Natural killer cell (primary cell): ENCODE measurements at regions not wholly inside any gene's neighbourhood (a gene's known extent, or its start where the extent isn't known, plus 50 kb on each side); places are given as distances from the start of the nearest gene placed in this dataset.

ENCODE experiments used
- ATAC-seq, 3 donors: fragments of 150-1000 bp in 2 of 3; fragments of 200-7000 bp in 1 of 3; cut with Tn5 transposase; 1 replicate in 1 of 3; 2 replicates in 2 of 3; pipeline ENCODE4 v1.10.0; 2021; ENCODE audit warnings: mild to moderate bottlenecking in 2 of 3, moderate library complexity in 2 of 3
- DNase-seq, 2 donors: peaks; one replicate each; pipeline versions ENCODE4 v3.0.0 to v3.0.0-alpha.2; 2013 to 2021; ENCODE audit warnings: mixed read lengths in 1 of 2
- H3K27ac ChIP-seq: one replicate; pipeline ENCODE4 v1.5.1; 2013; ENCODE audit warnings: mild to moderate bottlenecking, low read length
- H3K27me3 ChIP-seq: one replicate; pipeline ENCODE4 v1.6.1; 2013; ENCODE audit warnings: low read length; ENCODE audit not compliant: control insufficient read depth, insufficient read depth
- H3K36me3 ChIP-seq: one replicate; pipeline ENCODE4 v1.6.1; 2013; ENCODE audit warnings: low read length; ENCODE audit not compliant: control insufficient read depth, insufficient read depth
- H3K4me1 ChIP-seq: one replicate; pipeline ENCODE4 v1.6.1; 2013; ENCODE audit warnings: low read length; ENCODE audit not compliant: control insufficient read depth, insufficient read depth
- H3K4me3 ChIP-seq: one replicate; pipeline ENCODE4 v1.5.1; 2013; ENCODE audit warnings: low read length
- H3K9me3 ChIP-seq: one replicate; pipeline ENCODE4 v1.6.1; 2013; ENCODE audit warnings: low read length; ENCODE audit not compliant: control insufficient read depth, insufficient read depth
- H3K27ac Mint-ChIP-seq, 2 donors: one replicate each; pipeline ENCODE4 v1.8.0; 2022; ENCODE audit warnings: mild to moderate bottlenecking in 2 of 2, mixed read lengths in 2 of 2, moderate library complexity in 1 of 2
- H3K27me3 Mint-ChIP-seq, 2 donors: one replicate each; pipeline ENCODE4 v1.8.0; 2022; ENCODE audit warnings: low read depth in 2 of 2, mixed read lengths in 2 of 2
- H3K36me3 Mint-ChIP-seq: one replicate; pipeline ENCODE4 v1.8.0; 2022; ENCODE audit warnings: mixed read lengths
- H3K4me1 Mint-ChIP-seq, 2 donors: one replicate each; pipeline ENCODE4 v1.8.0; 2022; ENCODE audit warnings: mixed read lengths in 2 of 2
- H3K4me3 Mint-ChIP-seq: one replicate; pipeline ENCODE4 v1.8.0; 2022; ENCODE audit warnings: mild to moderate bottlenecking, moderate library complexity, mixed read lengths
- H3K9me3 Mint-ChIP-seq, 2 donors: one replicate each; pipeline ENCODE4 v1.8.0; 2022; ENCODE audit warnings: mixed read lengths in 2 of 2
- WGBS: methylation state at CpG from one replicate; pipeline ENCODE4 v1.1.7; 2013; ENCODE audit warnings: missing lambda C conversion rate; ENCODE audit not compliant: insufficient coverage; 5-methylcytosine and 5-hydroxymethylcytosine counted together
- intact Hi-C: fragments of 100-400 bp; cut with micrococcal nuclease; formaldehyde crosslinking; loops from one replicate; pipeline ENCODE4 v1.14.2; 2022
- TF ChIP-seq, protein P1 (sequence below): fragments of 200-600 bp; IDR thresholded peaks from one replicate; pipeline ENCODE4 v1.8.0; 2022; ENCODE audit warnings: antibody characterized with exemption

DNA sequence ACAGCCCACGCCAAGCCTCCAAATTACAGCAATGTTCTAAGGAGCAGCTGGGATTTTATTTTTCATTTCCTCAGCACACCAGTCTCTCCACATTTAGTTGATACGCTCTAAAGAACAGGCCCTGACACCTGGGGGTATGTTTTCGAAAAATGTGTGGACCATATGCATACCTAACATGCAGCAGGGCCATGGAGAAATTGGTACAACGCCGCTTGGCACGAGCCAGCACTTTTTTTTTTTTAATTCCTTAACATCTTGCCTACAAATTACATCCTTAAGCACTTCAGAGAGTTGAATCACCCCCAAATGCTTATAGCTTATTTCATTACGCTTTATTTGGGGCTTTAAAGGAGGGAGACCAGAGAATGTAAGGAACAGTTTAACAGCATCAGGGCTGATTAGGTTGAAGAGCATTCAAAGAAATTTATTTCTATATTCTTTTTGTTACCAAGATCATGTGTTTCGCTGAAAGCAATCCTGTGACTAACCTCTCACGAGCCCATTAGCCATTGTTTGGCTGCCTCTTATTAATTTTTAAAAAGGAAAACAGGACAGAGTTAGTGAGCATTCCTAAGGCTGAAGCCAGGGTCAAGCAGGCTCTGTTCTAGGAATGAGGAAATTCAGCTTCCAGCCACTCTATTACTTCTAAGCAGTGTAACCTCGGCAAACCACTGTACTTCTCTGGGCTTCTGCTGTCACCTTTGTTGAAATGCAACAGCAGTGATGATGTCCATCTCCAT is 173.8 kb downstream of the ACTL7B start:
- no peaks in the 10 kb centered on the region for H3K4me1 Mint-ChIP-seq
- intact Hi-C loops: no loop called here
- H3K4me3 Mint-ChIP-seq: no peak overlapping the region
- no peak overlapping the region for H3K27ac Mint-ChIP-seq
- WGBS: 95% methylated on average over 9 of the region's 10 CpGs
- peaks cover 2 to 3% of the 10 kb centered on the region in 2 donors for H3K9me3 Mint-ChIP-seq
- no peaks in the 10 kb centered on the region for H3K4me1 ChIP-seq
- TF ChIP-seq, protein P1, sequence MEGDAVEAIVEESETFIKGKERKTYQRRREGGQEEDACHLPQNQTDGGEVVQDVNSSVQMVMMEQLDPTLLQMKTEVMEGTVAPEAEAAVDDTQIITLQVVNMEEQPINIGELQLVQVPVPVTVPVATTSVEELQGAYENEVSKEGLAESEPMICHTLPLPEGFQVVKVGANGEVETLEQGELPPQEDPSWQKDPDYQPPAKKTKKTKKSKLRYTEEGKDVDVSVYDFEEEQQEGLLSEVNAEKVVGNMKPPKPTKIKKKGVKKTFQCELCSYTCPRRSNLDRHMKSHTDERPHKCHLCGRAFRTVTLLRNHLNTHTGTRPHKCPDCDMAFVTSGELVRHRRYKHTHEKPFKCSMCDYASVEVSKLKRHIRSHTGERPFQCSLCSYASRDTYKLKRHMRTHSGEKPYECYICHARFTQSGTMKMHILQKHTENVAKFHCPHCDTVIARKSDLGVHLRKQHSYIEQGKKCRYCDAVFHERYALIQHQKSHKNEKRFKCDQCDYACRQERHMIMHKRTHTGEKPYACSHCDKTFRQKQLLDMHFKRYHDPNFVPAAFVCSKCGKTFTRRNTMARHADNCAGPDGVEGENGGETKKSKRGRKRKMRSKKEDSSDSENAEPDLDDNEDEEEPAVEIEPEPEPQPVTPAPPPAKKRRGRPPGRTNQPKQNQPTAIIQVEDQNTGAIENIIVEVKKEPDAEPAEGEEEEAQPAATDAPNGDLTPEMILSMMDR: no peak
- no peak overlapping the region for H3K27ac ChIP-seq
- H3K27me3 Mint-ChIP-seq: no peaks in the 10 kb centered on the region
- no peak overlapping the region for H3K4me3 ChIP-seq
- H3K9me3 ChIP-seq: peaks cover 6% of the 10 kb centered on the region
- DNase-seq (no peak), ATAC-seq (no peak)
- no peaks in the 10 kb centered on the region for H3K36me3 Mint-ChIP-seq
- no peaks in the 10 kb centered on the region for H3K36me3 ChIP-seq
- H3K27me3 ChIP-seq: no peaks in the 10 kb centered on the region

DNA sequence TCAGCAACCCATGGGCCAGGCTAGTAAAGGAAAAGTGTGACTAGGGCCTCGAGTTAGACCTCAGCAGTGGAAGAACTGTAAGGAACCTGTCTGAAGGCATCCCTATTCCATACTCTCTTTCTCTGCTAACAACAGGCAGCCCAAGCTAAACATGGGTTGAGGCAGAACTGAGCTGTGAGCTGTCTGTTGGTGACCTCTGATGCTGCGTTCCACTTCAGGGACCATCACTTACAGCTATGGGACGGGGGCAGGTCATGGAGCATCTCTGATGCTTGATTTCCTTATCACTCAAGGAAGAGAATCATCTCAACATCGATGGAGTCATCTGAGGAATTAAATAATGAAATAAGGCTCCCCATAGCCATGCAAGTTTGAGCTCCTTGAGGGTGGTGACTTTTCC is 174.8 kb downstream of the ACTL7B start:
- Histone ChIP-seq H3K4me3 (no peak overlapping the region), H3K27me3 (no peaks in the 10 kb centered on the region), H3K27ac (no peak overlapping the region), H3K36me3 (no peaks in the 10 kb centered on the region), H3K9me3 (no peaks in the 10 kb centered on the region), H3K4me1 (no peaks in the 10 kb centered on the region)
- H3K27ac Mint-ChIP-seq: no peak overlapping the region
- H3K9me3 Mint-ChIP-seq: peaks cover 2 to 3% of the 10 kb centered on the region in 2 donors
- intact Hi-C loops: no loop called here
- ATAC-seq (no peak), DNase-seq (no peak)
- no peaks in the 10 kb centered on the region for H3K4me1 Mint-ChIP-seq
- no peak overlapping the region for H3K4me3 Mint-ChIP-seq
- 84% methylated on average over 4 of the region's 4 CpGs for WGBS
- H3K36me3 Mint-ChIP-seq: no peaks in the 10 kb centered on the region
- TF ChIP-seq, protein P1: no peak
- no peaks in the 10 kb centered on the region for H3K27me3 Mint-ChIP-seq

GRCh38 chr9:108677776-108678175 is 178.0 kb downstream of the ACTL7B start:
- WGBS: 99% methylated on average over 5 of the region's 6 CpGs
- Histone ChIP-seq H3K4me1 (no peaks in the 10 kb centered on the region), H3K27ac (no peak overlapping the region), H3K4me3 (no peak overlapping the region), H3K27me3 (no peaks in the 10 kb centered on the region), H3K9me3 (no peaks in the 10 kb centered on the region), H3K36me3 (no peaks in the 10 kb centered on the region)
- no peaks in the 10 kb centered on the region for H3K36me3 Mint-ChIP-seq
- no peak overlapping the region for H3K4me3 Mint-ChIP-seq
- H3K27ac Mint-ChIP-seq: no peak overlapping the region
- peaks cover 0 to 4% of the 10 kb centered on the region in 2 donors for H3K9me3 Mint-ChIP-seq
- intact Hi-C loops: no loop called here
- no peak for DNase-seq
- no peaks in the 10 kb centered on the region for H3K4me1 Mint-ChIP-seq
- H3K27me3 Mint-ChIP-seq: no peaks in the 10 kb centered on the region
- TF ChIP-seq, protein P1: no peak
- no peak for ATAC-seq

DNA sequence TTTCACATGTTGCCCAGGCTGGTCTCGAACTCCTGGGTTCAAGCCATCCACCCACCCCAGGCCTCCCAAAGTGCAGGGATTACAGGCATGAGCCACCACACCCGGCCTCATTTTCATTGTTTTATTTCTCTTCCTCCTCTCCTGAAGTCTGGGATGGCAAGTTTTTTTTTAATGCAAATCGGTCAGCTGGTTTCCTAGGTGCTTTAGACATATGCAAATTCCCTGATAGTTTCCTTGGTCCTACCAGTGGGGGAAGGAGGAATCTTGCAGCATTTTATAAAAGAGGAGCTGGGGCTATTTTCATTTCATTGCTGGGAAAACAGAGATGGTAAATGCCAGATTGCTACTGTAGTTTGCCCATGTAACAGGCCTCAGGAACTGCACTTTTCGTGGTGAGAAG is 179.4 kb downstream of the ACTL7B start:
- H3K9me3 Mint-ChIP-seq: peaks cover 0 to 4% of the 10 kb centered on the region in 2 donors
- TF ChIP-seq, protein P1: no peak
- intact Hi-C loops: no loop called here
- Histone ChIP-seq H3K36me3 (no peaks in the 10 kb centered on the region), H3K4me3 (no peak overlapping the region), H3K27ac (no peak overlapping the region), H3K4me1 (no peaks in the 10 kb centered on the region), H3K9me3 (no peaks in the 10 kb centered on the region), H3K27me3 (no peaks in the 10 kb centered on the region)
- no peak overlapping the region for H3K4me3 Mint-ChIP-seq
- DNase-seq (no peak), ATAC-seq (no peak)
- no peak overlapping the region for H3K27ac Mint-ChIP-seq
- H3K36me3 Mint-ChIP-seq: no peaks in the 10 kb centered on the region
- H3K27me3 Mint-ChIP-seq: no peaks in the 10 kb centered on the region
- no peaks in the 10 kb centered on the region for H3K4me1 Mint-ChIP-seq
- 79% methylated on average over 4 of the region's 4 CpGs for WGBS
